Subcutaneous abdominal adipose tissue (tissue), 5 donors: ENCODE measurements at regions not wholly inside any gene's neighbourhood (a gene's known extent, or its start where the extent isn't known, plus 50 kb on each side); places are given as distances from the start of the nearest gene placed in this dataset.

Experiments used
- H3K27ac ChIP-seq: one replicate; pipeline ENCODE4 v1.7.0; 2013; ENCODE audit warnings: low read depth, mild to moderate bottlenecking, inconsistent platforms, low read length, moderate library complexity
- H3K27me3 ChIP-seq, 5 donors: one replicate each; pipeline ENCODE4 v1.7.0; 2013; ENCODE audit warnings: low read length in 5 of 5, inconsistent platforms in 1 of 5; ENCODE audit not compliant: control insufficient read depth in 5 of 5, insufficient read depth in 4 of 5
- H3K36me3 ChIP-seq, 5 donors: one replicate each; pipeline ENCODE4 v1.7.0; 2013; ENCODE audit warnings: low read length in 5 of 5; ENCODE audit not compliant: control insufficient read depth in 5 of 5, insufficient read depth in 5 of 5
- H3K4me1 ChIP-seq, 5 donors: one replicate each; pipeline ENCODE4 v1.7.0; 2013; ENCODE audit warnings: low read length in 5 of 5, mild to moderate bottlenecking in 3 of 5, moderate library complexity in 1 of 5; ENCODE audit not compliant: control insufficient read depth in 5 of 5, insufficient read depth in 5 of 5
- H3K4me3 ChIP-seq, 5 donors: one replicate each; pipeline ENCODE4 v1.7.0; 2013; ENCODE audit warnings: low read length in 5 of 5, low read depth in 1 of 5
- H3K9ac ChIP-seq, 5 donors: one replicate each; pipeline ENCODE4 v1.7.0; 2013; ENCODE audit warnings: low read length in 5 of 5, mild to moderate bottlenecking in 4 of 5, moderate library complexity in 3 of 5
- H3K9me3 ChIP-seq, 5 donors: one replicate each; pipeline ENCODE4 v1.7.0; 2013; ENCODE audit warnings: low read length in 5 of 5; ENCODE audit not compliant: control insufficient read depth in 5 of 5
- donor health status: healthy.
- donor health status: healthy.
- donor health status: healthy.
- donor health status: healthy.
- donor health status: healthy.

GRCh38 chr5:120062515-120062917, 401.6 kb upstream of the PRR16 start:
- H3K4me3 ChIP-seq = no peak overlapping the region
- H3K36me3 ChIP-seq = no peaks in the 10 kb centered on the region
- H3K9me3 ChIP-seq = no peaks in the 10 kb centered on the region
- H3K9ac ChIP-seq = no peak overlapping the region
- no peak overlapping the region for H3K27ac ChIP-seq
- no peaks in the 10 kb centered on the region for H3K27me3 ChIP-seq
- H3K4me1 ChIP-seq = no peaks in the 10 kb centered on the region

DNA sequence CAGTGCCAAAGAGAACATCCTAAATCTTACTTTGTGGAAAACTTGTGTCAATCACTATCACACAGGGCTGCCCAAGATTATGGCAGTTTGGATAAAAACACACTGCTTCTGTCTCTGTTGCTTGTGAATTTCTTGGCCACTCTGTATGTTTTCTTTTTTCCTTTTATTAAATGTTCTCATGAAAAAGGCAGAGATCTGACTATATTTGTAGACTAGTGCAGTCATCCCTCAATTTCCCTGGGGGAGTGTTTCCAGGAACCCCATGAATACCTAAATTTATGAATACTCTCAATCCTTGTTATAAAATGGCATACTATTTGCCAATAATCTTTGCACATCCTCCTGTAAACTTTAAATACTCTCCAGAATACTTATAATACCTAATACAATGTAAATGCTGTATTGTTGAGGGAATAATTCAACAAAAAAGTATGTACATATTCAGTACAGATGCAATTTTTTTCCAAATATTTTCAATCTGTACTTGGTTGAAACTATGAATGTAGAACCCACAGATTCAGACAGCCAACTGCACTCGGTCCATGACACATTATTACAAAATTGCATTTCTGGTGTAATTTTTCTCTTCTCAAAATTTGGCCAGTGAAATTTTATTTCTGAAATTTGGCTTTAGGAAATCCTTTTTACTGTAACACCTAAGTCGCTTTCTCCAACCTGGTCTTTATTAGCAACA, 391.9 kb upstream of the PRR16 start:
- Histone ChIP-seq H3K9ac (no peak overlapping the region), H3K27ac (no peak overlapping the region), H3K27me3 (no peaks in the 10 kb centered on the region), H3K9me3 (no peaks in the 10 kb centered on the region), H3K4me3 (no peak overlapping the region), H3K36me3 (no peaks in the 10 kb centered on the region), H3K4me1 (peaks cover 0 to 3% (median 0%) of the 10 kb centered on the region in 5 donors)

DNA sequence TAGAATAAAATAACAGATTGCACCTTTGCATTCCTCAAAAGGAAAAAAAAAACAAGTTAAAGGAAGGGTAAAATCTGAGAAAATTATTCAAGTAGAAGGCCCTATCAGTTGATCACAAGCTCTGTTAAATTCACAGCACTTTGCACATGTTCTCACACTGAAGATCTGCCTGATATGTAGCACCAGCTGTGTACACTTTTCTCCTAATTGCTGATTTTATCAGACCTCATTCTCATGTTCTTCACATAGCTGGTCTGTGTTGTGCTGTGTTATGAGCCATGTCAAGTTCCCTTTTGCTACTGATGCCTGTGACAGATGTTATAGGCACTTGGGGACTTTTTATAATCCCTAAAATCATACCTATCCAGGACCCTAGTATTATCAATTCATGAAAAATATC, 390.4 kb upstream of the PRR16 start:
- no peak overlapping the region for H3K4me3 ChIP-seq
- H3K4me1 ChIP-seq = peaks cover 0 to 3% (median 0%) of the 10 kb centered on the region in 5 donors
- no peak overlapping the region for H3K27ac ChIP-seq
- H3K36me3 ChIP-seq = no peaks in the 10 kb centered on the region
- H3K9me3 ChIP-seq = no peaks in the 10 kb centered on the region
- no peak overlapping the region for H3K9ac ChIP-seq
- H3K27me3 ChIP-seq = no peaks in the 10 kb centered on the region

- no peaks in the 10 kb centered on the region for H3K36me3 ChIP-seq
- H3K9ac ChIP-seq = no peak overlapping the region
- peaks cover 0 to 6% (median 0%) of the 10 kb centered on the region in 5 donors for H3K4me1 ChIP-seq
- H3K27ac ChIP-seq = no peak overlapping the region
- H3K4me3 ChIP-seq = no peak overlapping the region
- no peaks in the 10 kb centered on the region for H3K27me3 ChIP-seq
- H3K9me3 ChIP-seq = no peaks in the 10 kb centered on the region
Measured at GRCh38 chr5:120080781-120081180, 383.3 kb upstream of the PRR16 start.

- no peak overlapping the region for H3K4me3 ChIP-seq
- no peaks in the 10 kb centered on the region for H3K36me3 ChIP-seq
- H3K27ac ChIP-seq = no peak overlapping the region
- H3K9ac ChIP-seq = no peak overlapping the region
- H3K9me3 ChIP-seq = no peaks in the 10 kb centered on the region
- peaks cover 0 to 6% (median 0%) of the 10 kb centered on the region in 5 donors for H3K4me1 ChIP-seq
- H3K27me3 ChIP-seq = no peaks in the 10 kb centered on the region
Measured at GRCh38 chr5:120082316-120083068, 381.6 kb upstream of the PRR16 start.

DNA sequence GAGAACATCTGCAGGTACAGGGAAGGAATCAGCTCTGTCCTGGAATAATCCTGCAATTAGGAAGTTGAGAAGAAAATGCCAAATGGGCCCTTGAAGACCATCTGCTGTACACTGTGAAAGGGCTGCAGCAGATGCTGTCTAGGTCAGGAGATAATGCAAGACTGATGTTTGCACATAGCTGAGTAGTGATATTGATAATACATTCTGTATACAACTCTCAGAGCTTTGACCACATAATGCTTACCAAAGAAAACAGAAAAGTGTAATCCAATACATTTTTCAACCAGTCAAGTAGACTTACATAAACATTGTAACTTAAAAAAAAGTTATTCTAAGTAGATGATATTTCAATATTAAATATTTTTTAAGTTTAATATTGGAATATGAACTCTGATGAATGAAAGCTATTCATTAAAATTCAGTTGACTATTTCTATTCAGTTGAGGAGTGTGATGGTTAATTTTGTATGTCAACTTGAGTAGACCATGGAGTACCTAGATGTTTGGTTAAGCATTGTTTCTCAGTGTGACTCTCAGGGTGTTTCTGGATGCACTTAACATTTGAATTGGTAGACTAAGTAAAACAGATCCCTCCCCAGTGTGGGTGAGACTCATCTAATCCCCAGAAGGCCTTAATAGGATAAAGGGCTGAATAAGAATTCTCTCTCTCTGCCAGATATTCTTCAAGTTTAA, 380.1 kb upstream of the PRR16 start:
- Histone ChIP-seq H3K36me3 (no peaks in the 10 kb centered on the region), H3K9me3 (no peaks in the 10 kb centered on the region), H3K27ac (no peak overlapping the region), H3K4me3 (no peak overlapping the region), H3K27me3 (no peaks in the 10 kb centered on the region), H3K4me1 (peaks cover 0 to 6% (median 0%) of the 10 kb centered on the region in 5 donors), H3K9ac (peak overlapping the region in 1 of 5 donors; percentile 22)

- Histone ChIP-seq H3K9ac (peak overlapping the region in 1 of 5 donors; percentile 22), H3K9me3 (no peaks in the 10 kb centered on the region), H3K4me1 (peaks cover 0 to 6% (median 0%) of the 10 kb centered on the region in 5 donors), H3K27ac (no peak overlapping the region), H3K4me3 (no peak overlapping the region), H3K27me3 (no peaks in the 10 kb centered on the region), H3K36me3 (no peaks in the 10 kb centered on the region)
Measured at GRCh38 chr5:120084543-120084870, 379.6 kb upstream of the PRR16 start.

DNA sequence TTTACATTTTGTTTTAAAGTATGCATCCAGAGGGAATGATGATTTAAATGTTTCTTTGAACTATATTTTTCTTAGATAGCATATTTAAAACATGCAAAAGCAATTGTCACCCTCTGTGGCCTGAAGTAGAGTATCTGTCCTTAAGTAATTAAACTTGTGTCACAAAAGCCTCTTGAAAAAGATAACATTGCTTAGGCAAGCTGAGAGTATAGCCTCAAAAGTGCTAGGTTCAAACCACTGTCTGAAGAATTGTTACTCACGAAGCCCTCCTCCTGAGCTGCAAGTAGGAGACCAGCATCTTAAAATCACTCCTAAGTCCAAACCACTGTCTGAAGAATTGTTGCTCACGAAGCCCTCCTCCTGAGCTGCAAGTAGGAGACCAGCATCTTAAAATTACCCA, 378.0 kb upstream of the PRR16 start:
- Histone ChIP-seq H3K4me1 (peaks cover 0 to 6% (median 0%) of the 10 kb centered on the region in 5 donors), H3K4me3 (no peak overlapping the region), H3K9me3 (no peaks in the 10 kb centered on the region), H3K27ac (no peak overlapping the region), H3K9ac (no peak overlapping the region), H3K27me3 (no peaks in the 10 kb centered on the region), H3K36me3 (no peaks in the 10 kb centered on the region)

DNA sequence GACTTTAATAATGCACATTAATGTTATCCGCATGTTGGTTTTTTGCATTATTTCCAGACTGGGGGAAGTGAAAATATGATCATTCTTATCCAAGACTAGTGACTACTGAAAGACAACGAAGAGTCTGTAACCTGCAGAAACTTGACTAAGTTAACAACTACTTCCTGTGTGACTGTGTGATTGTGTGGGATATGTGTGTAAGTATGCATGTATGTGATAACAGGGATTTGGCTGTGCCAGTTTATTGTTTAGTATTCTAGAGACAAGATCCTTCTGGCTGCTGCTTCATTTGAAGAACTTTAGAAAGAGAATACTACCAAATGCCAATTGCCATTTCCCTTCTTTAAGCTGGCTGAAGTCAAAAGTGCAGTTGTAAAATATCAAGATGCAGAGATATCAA, 375.7 kb upstream of the PRR16 start:
- H3K9me3 ChIP-seq = no peaks in the 10 kb centered on the region
- peaks cover 0 to 6% (median 0%) of the 10 kb centered on the region in 5 donors for H3K4me1 ChIP-seq
- H3K9ac ChIP-seq = no peak overlapping the region
- no peaks in the 10 kb centered on the region for H3K36me3 ChIP-seq
- H3K27me3 ChIP-seq = no peaks in the 10 kb centered on the region
- H3K4me3 ChIP-seq = no peak overlapping the region
- no peak overlapping the region for H3K27ac ChIP-seq

DNA sequence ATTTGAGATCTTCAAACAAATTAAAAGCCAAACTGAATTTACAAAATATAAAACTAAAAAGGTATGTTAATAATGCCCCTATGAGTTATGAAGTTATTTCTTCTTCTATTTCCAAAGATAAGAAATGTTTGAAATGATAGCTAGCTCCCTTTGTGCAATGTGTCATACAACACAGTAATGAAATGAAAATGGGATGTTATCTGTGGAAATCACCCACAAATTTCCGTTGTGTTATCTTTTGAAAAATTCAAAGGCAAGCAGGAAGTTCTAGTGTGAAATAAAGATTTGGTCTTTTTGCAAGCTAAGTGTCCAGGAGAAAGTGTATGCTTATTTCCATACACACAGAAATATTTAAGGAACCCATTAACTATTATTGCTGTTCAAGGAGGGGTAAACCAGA, 375.3 kb upstream of the PRR16 start:
- Histone ChIP-seq H3K27ac (no peak overlapping the region), H3K9ac (no peak overlapping the region), H3K4me3 (no peak overlapping the region), H3K27me3 (no peaks in the 10 kb centered on the region), H3K36me3 (no peaks in the 10 kb centered on the region), H3K4me1 (peaks cover 0 to 6% (median 0%) of the 10 kb centered on the region in 5 donors), H3K9me3 (no peaks in the 10 kb centered on the region)
